HG03139 (cell line): ENCODE measurements at regions not wholly inside any gene's neighbourhood (a gene's known extent, or its start where the extent isn't known, plus 50 kb on each side); places are given as distances from the start of the nearest gene placed in this dataset.
A peak's percentile ranks its signal among the peaks of the same experiment; 100 is the strongest.

Experiments used
- ATAC-seq: cut with Tn5 transposase; IDR thresholded peaks from one replicate; pipeline ENCODE4 v1.9.1; 2021; ENCODE audit not compliant: unreplicated experiment

DNA sequence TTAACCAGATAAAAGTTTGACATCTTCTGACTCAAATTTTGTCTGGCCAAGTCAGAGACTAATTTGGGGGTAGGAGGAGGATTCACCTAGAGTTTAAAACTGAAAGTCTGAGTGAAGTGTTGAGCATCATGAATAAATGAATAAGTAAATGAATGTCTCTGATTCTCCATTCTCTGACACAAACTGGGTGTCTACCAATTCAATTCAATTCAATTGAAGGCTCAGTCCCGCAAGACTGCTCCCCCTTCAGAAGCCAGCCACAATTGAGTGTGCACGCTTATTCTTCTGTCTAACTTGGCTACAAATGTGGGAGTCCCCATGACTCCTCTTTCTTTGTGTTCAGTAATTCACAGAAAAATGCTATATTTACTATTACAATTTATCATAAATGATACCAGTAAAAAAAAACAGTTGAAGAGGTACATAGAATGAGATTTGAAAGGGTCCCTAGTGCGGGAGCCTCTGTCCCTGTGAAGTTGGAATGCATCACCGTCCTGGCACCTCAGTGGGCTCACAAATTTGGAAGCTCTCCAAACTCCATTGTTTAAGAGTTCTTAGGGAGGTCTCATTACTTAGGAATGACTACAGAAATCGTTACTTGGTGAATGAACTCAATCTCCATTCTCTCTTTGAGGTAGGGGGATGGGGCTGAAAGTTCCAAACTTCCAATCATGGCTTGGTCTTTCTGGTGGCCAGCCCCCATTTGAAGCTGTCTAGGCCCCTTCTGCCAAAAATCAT, 243.7 kb upstream of the PHYHIPL start:
- ATAC-seq: no peak

DNA sequence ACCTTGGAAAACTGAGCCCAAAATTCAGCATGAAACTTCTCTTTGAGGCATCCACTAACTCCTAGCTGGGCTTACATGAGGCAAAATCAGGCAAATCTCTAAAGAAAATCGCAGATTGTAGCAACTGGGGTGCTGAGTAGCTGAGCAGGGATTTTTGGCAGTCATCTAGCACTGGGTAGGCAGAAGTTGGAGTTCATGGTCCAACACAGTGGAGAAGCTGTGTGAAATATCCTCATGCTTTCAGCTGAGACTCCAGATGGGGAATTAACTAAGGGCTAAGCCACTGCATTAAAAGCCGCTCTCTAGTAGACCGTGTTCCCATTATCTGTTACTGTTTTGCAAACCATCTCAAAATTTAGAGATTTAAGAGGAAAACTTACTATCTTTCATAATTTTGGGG, 240.1 kb upstream of the PHYHIPL start:
- ATAC-seq: no peak

DNA sequence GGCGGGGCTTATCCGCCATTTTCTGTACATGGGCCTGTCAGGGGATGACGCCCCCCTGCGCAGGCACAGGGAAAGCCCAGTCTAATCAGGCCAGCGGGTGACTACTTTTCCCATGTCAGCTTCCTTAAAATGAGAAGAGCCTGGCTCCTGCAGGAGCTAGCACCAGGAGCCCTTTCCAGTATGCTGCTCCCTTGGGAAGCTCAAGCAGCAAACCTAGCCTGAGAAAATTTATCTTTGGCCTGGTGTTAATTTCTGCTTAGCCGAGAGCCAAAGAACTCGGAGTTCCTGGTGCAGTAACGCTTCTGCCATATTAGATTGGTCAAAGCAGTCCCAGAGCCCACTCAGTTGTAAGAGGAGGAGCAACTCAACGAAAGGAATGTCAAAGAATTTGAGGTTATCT, 239.0 kb upstream of the PHYHIPL start:
- no peak for ATAC-seq

DNA sequence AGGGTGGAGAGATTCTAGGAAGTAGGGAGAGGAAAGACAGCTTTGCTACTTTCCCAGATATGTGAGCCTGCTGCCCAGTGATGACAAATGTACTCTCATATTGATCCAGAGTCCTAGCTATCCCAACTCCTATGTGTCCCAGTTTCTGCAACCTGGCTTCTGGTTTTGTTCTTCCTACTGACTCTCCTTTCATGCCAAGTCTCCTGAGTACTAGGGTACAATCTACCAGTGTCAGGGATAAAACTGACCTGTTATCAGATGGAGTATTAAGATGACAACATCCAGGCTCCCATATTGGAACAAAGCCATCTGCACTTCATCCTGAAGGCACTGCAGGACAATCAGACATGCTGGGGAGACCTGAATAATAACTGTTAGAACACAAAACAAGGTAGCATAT, 233.7 kb upstream of the PHYHIPL start:
- ATAC-seq: no peak

DNA sequence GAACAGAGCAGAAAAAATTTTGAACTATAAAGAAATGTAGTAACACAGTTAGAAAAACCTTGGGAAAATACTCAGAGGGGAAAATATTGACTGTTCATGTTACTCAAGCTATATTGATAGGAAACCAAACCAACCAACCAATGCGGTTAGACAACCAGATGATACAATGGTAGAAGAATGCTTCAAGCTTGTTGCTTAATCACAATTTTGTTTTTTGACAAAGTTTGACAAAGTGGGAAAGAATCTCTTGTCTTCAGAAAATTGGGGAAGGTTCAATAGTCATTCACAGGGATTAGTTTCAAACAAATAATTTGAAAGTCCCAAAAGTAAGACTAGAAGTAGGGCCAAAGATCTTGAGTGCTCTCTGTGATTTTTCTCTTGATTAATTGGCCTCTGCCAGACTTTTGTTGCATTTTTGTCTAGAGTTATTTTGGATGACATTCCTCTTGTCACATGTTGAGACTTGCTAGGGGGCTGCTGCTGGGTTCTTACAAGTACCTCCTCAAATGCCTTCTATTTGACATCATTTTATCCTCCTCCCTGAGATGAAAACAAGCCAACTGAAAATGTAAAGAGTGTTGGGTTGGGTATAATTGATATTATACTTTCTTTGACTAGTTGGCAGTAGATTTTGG, 233.1 kb upstream of the PHYHIPL start:
- no peak for ATAC-seq

DNA sequence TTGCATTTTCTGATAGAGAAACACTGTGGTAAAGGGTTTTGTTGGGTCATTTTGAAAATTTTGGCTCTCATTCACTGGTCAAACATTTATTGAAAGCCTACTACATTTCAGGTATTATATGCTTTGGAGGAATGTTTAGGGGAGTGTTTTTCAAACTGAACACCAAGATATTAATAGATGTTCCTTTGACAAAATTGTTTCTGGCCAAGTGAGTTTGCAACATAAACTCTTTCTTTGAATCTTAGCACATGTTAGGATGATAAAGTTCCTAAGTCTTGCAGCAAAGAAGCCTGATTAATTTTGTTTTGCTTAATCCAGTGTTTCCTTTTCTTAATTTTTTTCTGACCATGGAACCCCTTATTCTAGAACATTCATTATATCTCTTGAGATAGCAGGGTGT, 232.5 kb upstream of the PHYHIPL start:
- no peak for ATAC-seq

DNA sequence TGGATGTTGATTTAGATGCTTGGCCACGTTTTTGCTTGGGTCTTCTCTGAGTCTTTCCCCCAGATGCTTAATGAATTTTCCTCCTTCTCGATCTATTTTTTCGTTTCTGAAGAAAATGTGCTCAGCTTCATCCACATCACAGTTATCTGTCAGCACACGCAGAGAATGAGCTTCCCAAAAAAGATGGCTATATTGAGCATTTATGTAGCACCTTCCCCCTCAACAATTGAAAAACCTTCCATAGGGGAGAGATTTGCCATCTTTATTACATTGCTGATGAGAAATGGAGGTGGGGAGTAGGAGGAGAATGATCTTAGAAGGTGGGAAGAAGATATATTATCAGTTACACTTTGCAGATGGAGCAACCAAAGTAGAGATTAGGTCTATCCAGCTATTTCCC, 228.1 kb upstream of the PHYHIPL start:
- ATAC-seq: no peak

DNA sequence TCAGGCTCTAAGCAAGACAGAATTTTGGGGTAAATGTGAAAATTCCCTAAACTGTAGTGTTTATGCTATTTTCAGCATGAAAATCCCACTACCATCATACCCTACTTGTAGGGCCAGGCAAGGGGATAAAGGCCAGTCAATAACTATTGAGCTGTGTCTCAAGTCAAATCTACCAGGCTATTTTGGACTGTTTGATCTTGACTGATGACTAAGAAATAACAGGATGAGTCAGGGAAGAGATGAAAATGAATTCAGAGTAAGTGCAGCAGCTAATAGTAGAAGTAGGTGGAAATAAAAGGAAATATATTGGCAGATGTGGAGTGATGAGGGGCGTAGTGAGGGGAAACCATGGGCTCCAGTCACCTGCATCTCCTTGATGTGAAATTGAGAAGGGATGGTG, 225.8 kb upstream of the PHYHIPL start:
- no peak for ATAC-seq

DNA sequence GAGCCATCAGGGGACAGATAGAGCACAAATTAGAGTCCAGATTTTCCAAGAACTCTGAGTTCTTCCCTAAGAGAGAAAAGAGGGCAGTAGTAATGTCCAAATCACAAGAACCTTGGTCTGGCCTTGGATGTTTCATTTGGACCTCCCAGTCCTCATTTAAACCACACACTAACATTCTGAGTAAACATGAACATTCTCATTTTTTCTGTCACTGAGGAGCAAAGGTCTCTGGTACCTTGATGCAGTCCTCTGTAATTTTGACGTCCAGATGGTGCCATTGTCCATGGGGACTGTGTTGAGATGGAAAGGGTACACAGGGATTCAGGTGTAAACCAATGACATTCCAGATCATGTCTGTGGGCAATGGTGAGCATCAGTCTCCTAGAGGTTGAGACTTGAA, 225.4 kb upstream of the PHYHIPL start:
- no peak for ATAC-seq

DNA sequence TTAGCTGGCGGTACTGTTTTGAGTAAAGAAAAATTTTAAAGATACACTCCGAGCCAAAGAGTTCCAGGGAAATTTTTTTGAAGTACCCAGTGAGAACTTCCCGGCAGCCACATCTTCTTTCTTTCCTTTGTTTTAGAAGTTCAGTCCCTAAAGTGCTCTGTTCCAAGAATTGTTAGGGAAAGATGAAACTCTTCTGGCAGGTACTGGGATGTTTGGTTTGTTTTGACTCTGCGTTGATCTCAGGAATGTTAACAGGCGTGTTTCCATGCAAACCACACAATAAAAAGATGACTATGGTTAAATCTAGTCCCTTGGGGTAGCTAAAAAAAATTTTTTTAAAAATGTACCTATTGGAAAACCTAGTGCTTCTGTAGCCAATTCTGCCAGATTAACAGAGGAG, 224.7 kb upstream of the PHYHIPL start:
- ATAC-seq: no peak

DNA sequence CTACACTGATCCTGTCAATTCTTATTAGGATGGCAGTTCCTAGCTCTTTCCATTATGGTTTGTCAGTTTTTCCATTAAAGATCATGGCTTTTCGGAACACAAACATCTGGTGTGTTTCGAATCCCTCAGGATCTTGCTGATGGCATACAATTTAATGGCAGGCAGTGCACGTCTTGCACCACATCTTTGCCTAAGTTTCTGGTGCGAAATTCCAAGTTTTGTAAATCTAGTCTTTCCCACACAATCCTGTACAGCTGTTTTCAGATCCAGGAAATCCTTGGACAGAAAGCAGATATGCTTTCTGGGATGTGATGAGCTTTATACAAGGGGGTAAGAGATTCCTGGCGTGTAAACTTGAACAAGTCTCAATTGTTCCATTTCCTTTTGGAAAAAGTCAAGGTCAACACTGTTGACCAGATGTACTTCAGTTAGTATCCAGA, 224.3 kb upstream of the PHYHIPL start:
- ATAC-seq: no peak

DNA sequence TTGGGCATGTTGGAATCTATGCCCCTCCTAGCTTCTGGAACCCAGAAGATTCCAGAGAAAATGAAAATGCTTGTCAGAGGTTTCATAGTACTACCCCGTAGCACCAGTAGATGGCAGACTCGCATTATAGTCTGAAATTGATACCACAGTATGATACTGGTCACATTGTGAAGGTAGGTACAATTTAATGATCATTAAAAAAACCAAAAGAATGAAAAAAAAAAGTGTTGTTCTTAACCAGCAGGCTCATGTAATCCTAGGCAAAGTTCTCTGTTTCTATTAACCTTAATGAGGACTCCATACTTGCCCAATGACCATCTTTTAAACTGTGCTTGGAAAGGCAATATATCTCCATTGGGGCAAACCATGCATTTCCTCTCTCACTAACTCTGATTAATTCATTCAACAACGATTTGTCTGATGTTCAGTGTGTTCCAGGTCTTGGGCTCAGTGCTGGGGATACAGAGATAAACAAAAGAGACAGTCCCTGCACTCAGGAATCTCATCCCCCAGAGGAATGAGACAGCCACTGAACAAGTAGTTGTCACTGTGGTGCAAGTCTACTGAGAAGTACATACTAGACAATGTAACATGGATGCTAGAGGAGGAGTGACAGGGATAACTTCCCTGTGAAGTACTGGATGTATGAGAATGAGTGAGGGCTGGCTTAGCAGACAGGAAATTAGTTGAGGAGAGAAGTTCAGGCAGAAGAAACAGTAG, 223.5 kb upstream of the PHYHIPL start:
- no peak for ATAC-seq

DNA sequence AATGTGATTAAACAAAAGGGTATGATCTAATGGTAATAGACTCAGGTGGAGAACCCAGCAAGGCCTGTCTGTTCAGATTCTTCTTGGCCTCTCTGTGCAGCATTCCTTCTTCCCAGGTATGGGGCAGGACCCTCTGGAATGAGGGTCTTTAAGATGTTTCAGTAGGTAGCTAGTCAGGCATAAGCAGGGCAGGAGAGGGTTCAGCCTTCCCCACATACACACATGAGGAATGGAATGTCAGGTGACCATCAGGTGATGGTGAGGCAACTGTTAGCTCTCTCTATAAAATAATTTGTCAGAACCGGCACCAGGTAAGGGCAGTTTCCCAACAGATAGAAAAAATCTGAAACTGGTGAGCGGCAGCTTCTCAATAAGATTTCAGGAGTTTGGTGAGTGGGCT, 222.3 kb upstream of the PHYHIPL start:
- ATAC-seq: no peak

DNA sequence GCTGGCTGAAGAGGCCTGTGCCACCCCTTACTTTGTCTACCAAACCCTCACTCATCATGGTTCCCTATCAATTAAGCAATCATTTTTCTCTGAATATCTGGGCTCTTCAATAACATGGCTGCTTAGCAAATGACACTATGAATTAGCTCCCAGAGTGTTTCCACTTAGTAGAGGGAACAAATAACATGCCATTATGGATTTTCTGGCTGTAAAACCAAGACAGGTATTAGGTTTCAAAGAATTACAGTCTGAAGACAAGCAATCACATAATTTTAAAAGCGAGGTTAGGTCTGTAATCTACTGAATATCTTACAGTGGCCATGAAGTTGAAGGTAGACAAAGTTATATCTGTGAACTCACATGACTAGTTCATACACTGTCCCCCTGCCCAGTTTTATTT, 220.8 kb upstream of the PHYHIPL start:
- ATAC-seq: no peak

DNA sequence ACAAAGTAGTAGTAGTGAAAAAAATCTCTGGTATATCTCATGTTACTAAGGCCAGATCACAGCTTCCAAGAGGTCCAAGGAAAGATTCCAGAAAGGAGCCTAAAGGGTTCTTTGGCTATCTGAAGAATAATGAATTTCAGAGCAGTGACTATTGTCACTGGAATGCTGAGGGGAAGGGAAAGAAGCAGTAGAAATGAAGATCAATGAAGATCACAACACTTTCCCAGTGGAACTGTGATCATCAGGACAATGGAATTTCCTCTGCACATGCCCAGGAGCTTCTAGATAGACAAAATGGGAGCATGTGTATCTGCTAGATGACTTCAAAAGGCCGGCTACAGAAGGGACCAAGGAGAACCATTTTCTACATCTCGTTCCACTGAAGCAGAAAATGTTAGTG, 219.5 kb upstream of the PHYHIPL start:
- no peak for ATAC-seq

DNA sequence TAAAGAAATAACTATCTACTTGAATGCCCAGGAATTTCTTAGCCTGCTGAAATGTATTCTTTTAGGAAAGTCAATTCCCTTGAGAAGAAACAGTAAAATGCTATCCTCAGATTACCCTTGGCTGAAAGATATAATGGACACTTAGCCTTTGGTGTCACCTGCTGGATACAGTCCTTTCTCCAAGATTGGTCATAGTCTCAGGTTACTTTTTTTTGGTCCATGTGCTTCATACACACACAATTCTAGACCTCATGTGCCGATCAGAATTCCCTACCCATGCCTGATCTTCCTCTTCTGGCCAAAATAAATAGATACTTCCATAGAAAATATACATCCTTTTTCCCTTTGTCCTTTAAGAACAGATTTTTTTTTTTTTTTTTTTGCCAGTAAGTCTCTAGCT, 218.9 kb upstream of the PHYHIPL start:
- ATAC-seq: no peak

DNA sequence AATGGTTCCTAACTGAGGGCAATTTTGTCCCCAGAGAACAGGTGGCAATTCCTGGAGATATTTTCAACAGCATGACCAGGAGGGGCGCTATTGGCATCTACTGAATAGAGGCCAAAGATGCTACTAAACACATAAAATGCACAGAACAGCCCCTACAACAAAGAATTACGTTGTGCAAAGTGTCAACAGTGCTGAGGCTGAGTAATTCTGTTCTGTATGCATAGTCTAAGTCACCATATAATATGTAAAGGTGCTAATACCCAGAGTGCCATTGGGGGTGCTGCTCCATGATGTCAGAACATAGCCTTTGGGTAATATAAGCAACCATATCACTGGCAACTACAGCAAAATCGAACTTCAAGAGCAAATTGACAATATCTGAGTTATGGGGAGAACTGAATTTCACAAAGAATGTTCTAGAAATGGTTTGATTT, 213.3 kb upstream of the PHYHIPL start:
- ATAC-seq: no peak

DNA sequence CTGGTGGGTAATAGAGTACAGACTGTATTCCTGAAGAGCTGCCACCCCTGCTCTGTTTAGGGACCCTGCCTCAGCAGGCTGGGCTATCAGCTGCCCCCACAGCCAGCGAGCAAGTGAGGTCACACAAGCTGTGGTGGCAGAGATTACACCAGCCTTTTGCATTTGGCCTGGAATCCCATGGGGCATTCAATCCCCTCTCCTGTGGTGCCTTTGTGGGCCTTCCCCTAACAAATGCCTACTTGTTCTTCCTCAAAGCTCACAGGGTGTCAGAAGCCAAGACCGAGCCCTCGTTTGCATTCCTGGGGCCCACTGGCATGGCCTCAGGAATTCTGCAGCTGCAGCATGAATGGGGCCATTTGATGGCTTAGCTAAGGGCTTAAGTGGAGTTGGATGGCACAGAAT, 212.7 kb upstream of the PHYHIPL start:
- ATAC-seq: no peak

DNA sequence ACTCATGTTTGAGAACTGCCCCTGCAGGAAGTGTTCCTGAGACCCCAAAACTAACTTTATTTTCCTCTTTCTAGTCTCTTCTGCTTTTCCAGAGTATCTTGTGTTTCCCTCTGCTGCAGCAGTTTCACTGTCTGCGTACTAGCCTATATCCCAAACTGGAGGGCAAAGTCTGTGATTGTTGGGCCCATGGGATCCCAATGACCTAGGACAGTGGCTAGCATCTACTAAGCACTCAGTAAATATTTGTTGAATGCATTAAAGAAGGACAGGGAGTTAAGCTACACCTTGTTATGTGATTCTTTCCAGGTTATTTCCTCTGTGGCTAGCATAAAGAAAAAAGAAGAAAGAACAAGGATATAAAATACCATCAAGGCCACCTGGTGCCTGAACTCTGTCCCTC, 210.6 kb upstream of the PHYHIPL start:
- ATAC-seq: no peak

DNA sequence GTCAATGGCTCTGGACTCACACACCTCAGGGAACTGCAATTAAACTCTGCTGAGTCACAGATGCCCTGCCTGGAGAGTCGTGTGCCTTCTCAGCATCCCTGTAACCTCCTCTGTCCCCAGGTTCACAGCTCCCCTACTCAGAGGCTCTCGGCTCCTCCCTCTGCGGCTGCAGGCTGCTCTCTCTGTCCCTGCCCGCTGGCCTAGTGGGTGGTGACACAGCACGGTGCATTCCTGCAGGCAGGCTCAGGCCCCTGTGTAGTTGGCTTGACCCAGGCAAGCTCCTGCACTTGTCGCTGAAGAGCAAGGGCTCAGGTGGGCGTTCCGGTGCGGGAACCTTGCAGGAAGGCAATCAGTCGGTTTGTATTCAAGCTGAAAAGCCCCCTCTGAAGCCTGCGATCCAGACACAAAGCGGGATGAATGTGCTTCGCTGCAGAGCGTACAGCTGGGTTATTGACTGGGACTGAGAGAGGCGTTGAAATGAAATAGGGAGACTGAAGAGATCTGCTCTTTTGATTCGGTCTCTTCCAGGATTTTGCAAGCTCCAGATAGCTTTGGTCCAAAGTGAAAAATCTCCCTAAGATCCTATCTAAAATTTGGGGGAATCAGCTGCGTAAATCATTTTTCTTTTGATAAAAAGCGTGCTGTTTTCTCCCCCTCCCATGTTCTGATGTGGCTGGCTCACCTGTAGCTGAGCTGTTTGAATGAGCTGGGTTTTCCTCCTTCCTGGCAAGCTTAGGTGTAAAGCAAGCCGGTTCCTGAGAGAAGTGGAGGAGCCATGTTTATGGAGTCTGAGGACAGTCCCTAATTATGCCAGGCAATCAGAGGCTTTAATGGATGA, 208.7 kb upstream of the PHYHIPL start:
- ATAC-seq: peak; percentile 48

DNA sequence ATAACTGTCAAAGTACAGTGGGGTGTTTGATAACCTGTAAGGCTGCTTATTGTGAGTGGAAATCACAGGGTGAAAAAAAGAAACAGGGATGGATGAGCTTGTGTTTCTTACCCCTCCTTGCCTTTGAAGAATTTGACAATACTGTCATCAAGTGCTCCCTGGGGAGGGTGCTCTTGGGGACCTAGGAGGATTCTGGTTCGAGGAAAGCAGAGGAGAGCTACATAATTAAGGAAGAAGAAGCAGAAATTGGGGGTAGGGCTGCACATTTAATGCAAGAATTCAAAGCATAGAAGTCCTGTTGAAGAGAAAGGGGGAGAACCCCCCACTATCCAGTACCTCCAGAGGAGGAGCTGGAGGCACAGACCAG, 208.1 kb upstream of the PHYHIPL start:
- no peak for ATAC-seq
